Esophagus muscularis mucosa (tissue), 3 donors: ENCODE measurements at regions not wholly inside any gene's neighbourhood (a gene's known extent, or its start where the extent isn't known, plus 50 kb on each side); places are given as distances from the start of the nearest gene placed in this dataset.

Experiments
- POLR2AphosphoS5 ChIP-seq, 2 donors: sonication (generic); formaldehyde crosslinking; IDR thresholded peaks; one replicate each; pipeline ENCODE4 v1.6.1; 2017; ENCODE audit warnings: antibody characterized with exemption in 2 of 2
- TF ChIP-seq, protein P1 (sequence below), 3 experiments: fragments of 200-600 bp in 2 of 3; fragments of 450-650 bp in 1 of 3; sonication (generic) in 2 of 3; IDR thresholded peaks; one replicate each; pipeline ENCODE4 v1.5.1; 2017 to 2019; ENCODE audit warnings: antibody characterized with exemption in 3 of 3, mild to moderate bottlenecking in 2 of 3, moderate library complexity in 1 of 3

DNA sequence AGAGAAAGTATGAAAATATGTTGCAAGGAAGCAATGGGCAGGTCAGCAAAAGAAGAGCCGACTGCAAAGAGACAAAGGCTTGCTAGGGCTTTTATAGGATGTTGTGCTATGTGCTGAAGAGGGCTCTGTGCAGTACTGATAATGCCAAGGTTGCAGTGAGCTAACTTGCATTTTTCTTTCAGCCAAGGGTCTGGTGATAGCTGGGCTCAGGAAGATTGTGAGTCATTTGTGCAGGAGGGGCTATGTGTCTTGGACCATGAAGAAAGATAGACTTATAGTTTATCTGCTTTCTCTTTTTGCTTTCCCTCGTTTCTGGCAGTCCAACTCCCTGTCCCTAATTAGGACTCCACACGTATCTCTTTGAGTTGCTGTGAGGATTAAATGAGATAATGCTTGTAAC, 64.5 kb upstream of the LRIG1 start:
- no peak for TF ChIP-seq POLR2AphosphoS5 (IDR thresholded peaks at IDR 0.05)
- TF ChIP-seq, protein P1, sequence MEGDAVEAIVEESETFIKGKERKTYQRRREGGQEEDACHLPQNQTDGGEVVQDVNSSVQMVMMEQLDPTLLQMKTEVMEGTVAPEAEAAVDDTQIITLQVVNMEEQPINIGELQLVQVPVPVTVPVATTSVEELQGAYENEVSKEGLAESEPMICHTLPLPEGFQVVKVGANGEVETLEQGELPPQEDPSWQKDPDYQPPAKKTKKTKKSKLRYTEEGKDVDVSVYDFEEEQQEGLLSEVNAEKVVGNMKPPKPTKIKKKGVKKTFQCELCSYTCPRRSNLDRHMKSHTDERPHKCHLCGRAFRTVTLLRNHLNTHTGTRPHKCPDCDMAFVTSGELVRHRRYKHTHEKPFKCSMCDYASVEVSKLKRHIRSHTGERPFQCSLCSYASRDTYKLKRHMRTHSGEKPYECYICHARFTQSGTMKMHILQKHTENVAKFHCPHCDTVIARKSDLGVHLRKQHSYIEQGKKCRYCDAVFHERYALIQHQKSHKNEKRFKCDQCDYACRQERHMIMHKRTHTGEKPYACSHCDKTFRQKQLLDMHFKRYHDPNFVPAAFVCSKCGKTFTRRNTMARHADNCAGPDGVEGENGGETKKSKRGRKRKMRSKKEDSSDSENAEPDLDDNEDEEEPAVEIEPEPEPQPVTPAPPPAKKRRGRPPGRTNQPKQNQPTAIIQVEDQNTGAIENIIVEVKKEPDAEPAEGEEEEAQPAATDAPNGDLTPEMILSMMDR (IDR thresholded peaks at IDR 0.05): no peak
